CD4-positive, alpha-beta T cell (primary cell): ENCODE measurements at regions not wholly inside any gene's neighbourhood (a gene's known extent, or its start where the extent isn't known, plus 50 kb on each side); places are given as distances from the start of the nearest gene placed in this dataset.

Experiments used
- ATAC-seq: fragments of 200-7000 bp; cut with Tn5 transposase; one replicate; pipeline ENCODE4 v1.10.0; 2022; ENCODE audit warnings: mild to moderate bottlenecking; ENCODE audit not compliant: poor library complexity
- CTCF ChIA-PET: fragments of 350-600 bp; sonication (Branson Sonifier 250); formaldehyde crosslinking; loops from one replicate; lab custom pipeline; 2021; ENCODE audit warnings: antibody characterized with exemption, inconsistent platforms; lab: Charles Lee
- POLR2A ChIA-PET: fragments of 350-600 bp; sonication (Branson Sonifier 250); formaldehyde crosslinking; loops from one replicate; lab custom pipeline; 2021; ENCODE audit warnings: antibody characterized with exemption, inconsistent platforms; lab: Charles Lee
- DNase-seq, 14 experiments: peaks; one replicate each; pipeline ENCODE4 v3.0.0-alpha.2; 2013 to 2020; ENCODE audit warnings: mixed read lengths in 2 of 14
- H3K27ac ChIP-seq, 2 donors: one replicate each; pipeline versions ENCODE4 v1.5.1 to v1.7.0; 2013; ENCODE audit warnings: low read length in 2 of 2, low read depth in 1 of 2, mild to moderate bottlenecking in 1 of 2
- H3K27me3 ChIP-seq, 2 experiments: 1 replicate in 1 of 2; 2 replicates in 1 of 2; pipeline versions ENCODE4 v1.6.1 to v1.7.0; 2013; ENCODE audit warnings: low read length in 2 of 2, control low read depth in 1 of 2, mild to moderate bottlenecking in 1 of 2, moderate library complexity in 1 of 2; ENCODE audit not compliant: insufficient read depth in 2 of 2, control insufficient read depth in 1 of 2
- H3K36me3 ChIP-seq: one replicate; pipeline ENCODE4 v1.6.1; 2013; ENCODE audit warnings: low read length, control low read depth; ENCODE audit not compliant: insufficient read depth
- H3K4me1 ChIP-seq: one replicate; pipeline ENCODE4 v1.6.1; 2013; ENCODE audit warnings: low read length, control low read depth; ENCODE audit not compliant: insufficient read depth
- H3K4me3 ChIP-seq: one replicate; pipeline ENCODE4 v1.5.1; 2013; ENCODE audit warnings: mild to moderate bottlenecking, low read length, moderate library complexity
- H3K9me3 ChIP-seq, 2 experiments: 1 replicate in 1 of 2; 2 replicates in 1 of 2; pipeline versions ENCODE4 v1.6.1 to v1.7.0; 2013; ENCODE audit warnings: low read length in 2 of 2, mild to moderate bottlenecking in 2 of 2, control low read depth in 1 of 2, moderate library complexity in 1 of 2; ENCODE audit not compliant: control insufficient read depth in 1 of 2, insufficient read depth in 1 of 2
- H3K27ac Mint-ChIP-seq: one replicate; pipeline ENCODE4 v1.8.0; 2020; ENCODE audit warnings: mixed read lengths
- H3K27me3 Mint-ChIP-seq: one replicate; pipeline ENCODE4 v1.8.0; 2021; ENCODE audit warnings: mixed read lengths
- H3K36me3 Mint-ChIP-seq: one replicate; pipeline ENCODE4 v1.8.0; 2021; ENCODE audit warnings: low read depth, mixed read lengths
- H3K4me1 Mint-ChIP-seq: one replicate; pipeline ENCODE4 v1.8.0; 2021; ENCODE audit warnings: low read depth, mixed read lengths
- H3K4me3 Mint-ChIP-seq: one replicate; pipeline ENCODE4 v1.8.0; 2020; ENCODE audit warnings: mild to moderate bottlenecking, mixed read lengths
- H3K9me3 Mint-ChIP-seq: one replicate; pipeline ENCODE4 v1.8.0; 2020; ENCODE audit warnings: mixed read lengths
- intact Hi-C, 2 experiments: fragments of 100-400 bp; cut with DNase I in 1 of 2; cut with micrococcal nuclease in 1 of 2; formaldehyde crosslinking; loops; one replicate each; pipeline versions ENCODE4 v1.15.1 to v1.9.0; 2023 to 2025; cut with DNase I, micrococcal nuclease
- TF ChIP-seq, protein P1 (sequence below): fragments of 200-600 bp; IDR thresholded peaks from one replicate; pipeline ENCODE4 v1.8.0; 2022; ENCODE audit warnings: antibody characterized with exemption, mild to moderate bottlenecking

DNA sequence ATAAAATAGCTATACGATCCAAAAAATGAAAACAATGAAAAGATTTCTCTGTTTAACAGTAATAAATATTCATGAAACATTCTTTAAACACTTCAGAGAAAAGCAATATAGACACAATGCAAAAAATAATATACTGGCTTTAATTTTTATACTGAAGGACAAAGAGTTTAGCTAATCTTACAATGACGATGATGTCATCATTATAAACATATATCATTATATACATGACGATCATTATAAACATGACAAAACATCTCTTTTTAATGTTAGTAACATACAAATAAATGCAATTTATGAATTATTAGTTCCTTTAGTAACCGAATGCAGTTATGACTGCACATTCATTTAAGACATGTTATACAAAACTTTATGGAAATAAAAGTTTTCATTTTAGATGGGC lies 1434.6 kb downstream of the PCDH18 start:
- ChIA-PET CTCF (no interaction called here), POLR2A (no interaction called here)
- DNase-seq = no peak
- Histone ChIP-seq H3K27ac (no peak overlapping the region), H3K9me3 (peaks cover 0 to 5% of the 10 kb centered on the region in 2 experiments), H3K4me1 (no peaks in the 10 kb centered on the region), H3K36me3 (no peaks in the 10 kb centered on the region), H3K4me3 (no peak overlapping the region), H3K27me3 (no peaks in the 10 kb centered on the region)
- no peaks in the 10 kb centered on the region for H3K36me3 Mint-ChIP-seq
- peaks cover 15% of the 10 kb centered on the region for H3K9me3 Mint-ChIP-seq
- ATAC-seq = no peak
- no peak overlapping the region for H3K4me3 Mint-ChIP-seq
- no peak overlapping the region for H3K27ac Mint-ChIP-seq
- TF ChIP-seq, protein P1, sequence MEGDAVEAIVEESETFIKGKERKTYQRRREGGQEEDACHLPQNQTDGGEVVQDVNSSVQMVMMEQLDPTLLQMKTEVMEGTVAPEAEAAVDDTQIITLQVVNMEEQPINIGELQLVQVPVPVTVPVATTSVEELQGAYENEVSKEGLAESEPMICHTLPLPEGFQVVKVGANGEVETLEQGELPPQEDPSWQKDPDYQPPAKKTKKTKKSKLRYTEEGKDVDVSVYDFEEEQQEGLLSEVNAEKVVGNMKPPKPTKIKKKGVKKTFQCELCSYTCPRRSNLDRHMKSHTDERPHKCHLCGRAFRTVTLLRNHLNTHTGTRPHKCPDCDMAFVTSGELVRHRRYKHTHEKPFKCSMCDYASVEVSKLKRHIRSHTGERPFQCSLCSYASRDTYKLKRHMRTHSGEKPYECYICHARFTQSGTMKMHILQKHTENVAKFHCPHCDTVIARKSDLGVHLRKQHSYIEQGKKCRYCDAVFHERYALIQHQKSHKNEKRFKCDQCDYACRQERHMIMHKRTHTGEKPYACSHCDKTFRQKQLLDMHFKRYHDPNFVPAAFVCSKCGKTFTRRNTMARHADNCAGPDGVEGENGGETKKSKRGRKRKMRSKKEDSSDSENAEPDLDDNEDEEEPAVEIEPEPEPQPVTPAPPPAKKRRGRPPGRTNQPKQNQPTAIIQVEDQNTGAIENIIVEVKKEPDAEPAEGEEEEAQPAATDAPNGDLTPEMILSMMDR = no peak
- intact Hi-C loops = no loop called here
- H3K27me3 Mint-ChIP-seq = no peaks in the 10 kb centered on the region
- H3K4me1 Mint-ChIP-seq = no peaks in the 10 kb centered on the region

DNA sequence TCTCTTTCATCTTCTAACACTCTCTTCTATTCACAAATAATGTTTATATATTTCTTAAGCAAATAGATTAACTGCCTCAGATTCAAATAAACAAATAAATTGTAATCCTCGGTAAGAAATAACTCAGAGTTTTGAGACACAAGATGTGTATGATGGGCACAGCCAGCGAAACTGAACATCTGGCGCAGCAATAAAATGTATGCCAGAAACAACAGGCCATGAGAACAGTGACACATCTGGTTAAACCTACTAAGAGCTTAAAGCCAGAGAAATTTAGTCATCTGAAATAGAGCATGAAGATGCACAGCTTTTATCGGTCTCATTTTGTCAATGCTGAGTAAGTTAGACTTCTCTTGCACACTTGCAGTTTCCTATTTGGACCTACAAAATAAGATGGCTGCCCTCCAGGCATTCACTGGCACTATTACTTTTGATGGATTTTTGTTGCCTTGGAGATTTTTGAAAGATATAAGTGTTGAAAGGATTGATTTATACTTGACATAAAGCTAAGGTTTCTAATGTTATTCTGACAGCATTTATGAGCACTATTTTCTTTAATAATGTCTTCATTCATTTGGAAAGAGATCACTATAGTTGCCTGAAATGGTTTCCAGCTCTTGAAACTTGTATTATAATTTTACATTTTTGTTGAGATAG lies 1444.0 kb downstream of the PCDH18 start:
- Mint-ChIP-seq H3K27me3 (no peaks in the 10 kb centered on the region), H3K36me3 (no peaks in the 10 kb centered on the region)

DNA sequence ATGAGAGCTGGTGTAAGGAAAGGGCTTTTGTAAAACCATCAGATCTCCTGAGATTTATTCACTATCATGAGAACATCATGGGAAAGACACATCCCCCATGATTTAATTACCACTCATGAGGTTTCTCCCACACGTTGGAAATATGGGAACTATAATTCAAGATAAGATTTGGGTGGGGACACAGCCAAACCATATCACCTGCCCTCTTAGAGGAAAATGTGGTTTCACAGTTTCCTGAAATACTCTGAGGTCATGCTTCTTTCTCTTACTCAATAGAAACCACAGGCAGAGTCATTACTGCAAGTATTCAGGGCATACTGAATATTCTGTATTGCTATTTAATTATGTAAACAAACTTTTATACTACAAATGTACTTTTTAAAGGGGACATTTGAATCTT lies 1453.3 kb downstream of the PCDH18 start:
- Histone ChIP-seq H3K9me3 (no peaks in the 10 kb centered on the region), H3K4me1 (no peaks in the 10 kb centered on the region), H3K27me3 (no peaks in the 10 kb centered on the region), H3K27ac (no peak overlapping the region), H3K4me3 (no peak overlapping the region), H3K36me3 (no peaks in the 10 kb centered on the region)
- TF ChIP-seq, protein P1 = no peak
- H3K9me3 Mint-ChIP-seq = peaks cover 4% of the 10 kb centered on the region
- ATAC-seq (no peak), DNase-seq (no peak)
- H3K4me3 Mint-ChIP-seq = no peak overlapping the region
- H3K36me3 Mint-ChIP-seq = no peaks in the 10 kb centered on the region
- POLR2A ChIA-PET = no interaction called here
- intact Hi-C loops = no loop called here
- H3K27ac Mint-ChIP-seq = no peak overlapping the region
- no peaks in the 10 kb centered on the region for H3K4me1 Mint-ChIP-seq
- H3K27me3 Mint-ChIP-seq = no peaks in the 10 kb centered on the region
- CTCF ChIA-PET = no interaction called here

More for the DNA sequence above, 1444.0 kb downstream of the PCDH18 start:
- no peak for DNase-seq
- POLR2A ChIA-PET = no interaction called here
- no peaks in the 10 kb centered on the region for H3K4me1 ChIP-seq
- H3K36me3 ChIP-seq = no peaks in the 10 kb centered on the region
- no peak overlapping the region for H3K27ac Mint-ChIP-seq
- H3K4me3 ChIP-seq = no peak overlapping the region
- no peak for ATAC-seq
- no peak overlapping the region for H3K4me3 Mint-ChIP-seq
- H3K27me3 ChIP-seq = no peaks in the 10 kb centered on the region
- intact Hi-C loops = no loop called here
- CTCF ChIA-PET = no interaction called here
- TF ChIP-seq, protein P1 = no peak
- H3K4me1 Mint-ChIP-seq = no peaks in the 10 kb centered on the region
- H3K9me3 Mint-ChIP-seq = no peaks in the 10 kb centered on the region
- no peaks in the 10 kb centered on the region for H3K9me3 ChIP-seq
- no peak overlapping the region for H3K27ac ChIP-seq
